Ishikawa (cell line): ENCODE measurements at regions not wholly inside any gene's neighbourhood (a gene's known extent, or its start where the extent isn't known, plus 50 kb on each side); places are given as distances from the start of the nearest gene placed in this dataset.

Source experiments
- CEBPB ChIP-seq: IDR thresholded peaks from 2 replicates; pipeline ENCODE4 v1.6.1; 2012
- CREB1 ChIP-seq: IDR thresholded peaks from 2 replicates; pipeline ENCODE4 v1.6.1; 2012; ENCODE audit warnings: low read depth
- EGR1 ChIP-seq: IDR thresholded peaks from 2 replicates; pipeline ENCODE4 v1.6.1; 2012
- EP300 ChIP-seq: IDR thresholded peaks from 2 replicates; pipeline ENCODE4 v1.6.1; 2012; ENCODE audit warnings: borderline replicate concordance
- FOXM1 ChIP-seq: IDR thresholded peaks from 2 replicates; pipeline ENCODE4 v1.6.1; 2012; ENCODE audit warnings: low read depth, borderline replicate concordance
- NFIC ChIP-seq: IDR thresholded peaks from 2 replicates; pipeline ENCODE4 v1.6.1; 2012
- RAD21 ChIP-seq: IDR thresholded peaks from 2 replicates; pipeline ENCODE4 v1.6.1; 2012; ENCODE audit warnings: low read depth
- TAF1 ChIP-seq: IDR thresholded peaks from 2 replicates; pipeline ENCODE4 v1.6.1; 2012; ENCODE audit warnings: low read depth, mild to moderate bottlenecking
- TCF12 ChIP-seq: IDR thresholded peaks from 2 replicates; pipeline ENCODE4 v1.6.1; 2012; ENCODE audit warnings: low read depth
- TEAD4 ChIP-seq: IDR thresholded peaks from 2 replicates; pipeline ENCODE4 v1.6.1; 2012
- YY1 ChIP-seq: IDR thresholded peaks from 2 replicates; pipeline ENCODE4 v1.6.1; 2012; ENCODE audit warnings: low read depth
- ZBTB7A ChIP-seq: IDR thresholded peaks from 2 replicates; pipeline ENCODE4 v1.6.1; 2012; ENCODE audit warnings: low read depth
- TF ChIP-seq, protein P1 (sequence below): IDR thresholded peaks from 2 replicates; pipeline ENCODE4 v1.6.1; 2012
- TF ChIP-seq, protein P2 (sequence below): IDR thresholded peaks from 2 replicates; pipeline ENCODE4 v1.6.1; 2012
- TF ChIP-seq, protein P3 (sequence below): IDR thresholded peaks from 2 replicates; pipeline ENCODE4 v1.6.1; 2012; ENCODE audit warnings: low read depth, mild to moderate bottlenecking

DNA sequence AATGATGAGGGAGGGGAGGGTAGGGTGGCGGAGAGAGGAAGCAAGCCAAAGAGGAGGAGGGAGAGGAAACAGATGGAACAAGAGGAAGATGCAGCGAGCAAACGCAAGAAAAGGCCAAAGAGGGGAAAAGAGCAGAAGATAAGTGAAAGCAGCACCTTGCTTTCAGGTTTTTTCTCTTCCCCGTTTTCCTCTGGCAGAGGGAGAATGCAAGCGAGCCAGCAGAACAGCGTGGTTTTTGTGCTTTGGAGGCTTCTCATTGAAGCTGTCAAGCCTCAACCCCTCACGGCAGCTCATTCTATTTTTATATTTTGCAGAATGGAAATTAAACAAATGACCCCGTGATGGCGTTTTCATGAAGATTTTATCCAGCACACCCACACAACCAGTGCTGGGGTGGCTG is 67.1 kb upstream of the GRAMD1B start:
- TF ChIP-seq CEBPB (no peak), EGR1 (no peak), EP300 (no peak), NFIC (no peak), RAD21 (no peak), FOXM1 (no peak), TCF12 (no peak), ZBTB7A (no peak), YY1 (no peak), TAF1 (no peak), TEAD4 (no peak), CREB1 (no peak)
- TF ChIP-seq, protein P1, sequence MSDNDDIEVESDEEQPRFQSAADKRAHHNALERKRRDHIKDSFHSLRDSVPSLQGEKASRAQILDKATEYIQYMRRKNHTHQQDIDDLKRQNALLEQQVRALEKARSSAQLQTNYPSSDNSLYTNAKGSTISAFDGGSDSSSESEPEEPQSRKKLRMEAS: no peak
- TF ChIP-seq, protein P2, sequence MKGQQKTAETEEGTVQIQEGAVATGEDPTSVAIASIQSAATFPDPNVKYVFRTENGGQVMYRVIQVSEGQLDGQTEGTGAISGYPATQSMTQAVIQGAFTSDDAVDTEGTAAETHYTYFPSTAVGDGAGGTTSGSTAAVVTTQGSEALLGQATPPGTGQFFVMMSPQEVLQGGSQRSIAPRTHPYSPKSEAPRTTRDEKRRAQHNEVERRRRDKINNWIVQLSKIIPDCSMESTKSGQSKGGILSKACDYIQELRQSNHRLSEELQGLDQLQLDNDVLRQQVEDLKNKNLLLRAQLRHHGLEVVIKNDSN: no peak
- TF ChIP-seq, protein P3, sequence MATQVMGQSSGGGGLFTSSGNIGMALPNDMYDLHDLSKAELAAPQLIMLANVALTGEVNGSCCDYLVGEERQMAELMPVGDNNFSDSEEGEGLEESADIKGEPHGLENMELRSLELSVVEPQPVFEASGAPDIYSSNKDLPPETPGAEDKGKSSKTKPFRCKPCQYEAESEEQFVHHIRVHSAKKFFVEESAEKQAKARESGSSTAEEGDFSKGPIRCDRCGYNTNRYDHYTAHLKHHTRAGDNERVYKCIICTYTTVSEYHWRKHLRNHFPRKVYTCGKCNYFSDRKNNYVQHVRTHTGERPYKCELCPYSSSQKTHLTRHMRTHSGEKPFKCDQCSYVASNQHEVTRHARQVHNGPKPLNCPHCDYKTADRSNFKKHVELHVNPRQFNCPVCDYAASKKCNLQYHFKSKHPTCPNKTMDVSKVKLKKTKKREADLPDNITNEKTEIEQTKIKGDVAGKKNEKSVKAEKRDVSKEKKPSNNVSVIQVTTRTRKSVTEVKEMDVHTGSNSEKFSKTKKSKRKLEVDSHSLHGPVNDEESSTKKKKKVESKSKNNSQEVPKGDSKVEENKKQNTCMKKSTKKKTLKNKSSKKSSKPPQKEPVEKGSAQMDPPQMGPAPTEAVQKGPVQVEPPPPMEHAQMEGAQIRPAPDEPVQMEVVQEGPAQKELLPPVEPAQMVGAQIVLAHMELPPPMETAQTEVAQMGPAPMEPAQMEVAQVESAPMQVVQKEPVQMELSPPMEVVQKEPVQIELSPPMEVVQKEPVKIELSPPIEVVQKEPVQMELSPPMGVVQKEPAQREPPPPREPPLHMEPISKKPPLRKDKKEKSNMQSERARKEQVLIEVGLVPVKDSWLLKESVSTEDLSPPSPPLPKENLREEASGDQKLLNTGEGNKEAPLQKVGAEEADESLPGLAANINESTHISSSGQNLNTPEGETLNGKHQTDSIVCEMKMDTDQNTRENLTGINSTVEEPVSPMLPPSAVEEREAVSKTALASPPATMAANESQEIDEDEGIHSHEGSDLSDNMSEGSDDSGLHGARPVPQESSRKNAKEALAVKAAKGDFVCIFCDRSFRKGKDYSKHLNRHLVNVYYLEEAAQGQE: no peak

DNA sequence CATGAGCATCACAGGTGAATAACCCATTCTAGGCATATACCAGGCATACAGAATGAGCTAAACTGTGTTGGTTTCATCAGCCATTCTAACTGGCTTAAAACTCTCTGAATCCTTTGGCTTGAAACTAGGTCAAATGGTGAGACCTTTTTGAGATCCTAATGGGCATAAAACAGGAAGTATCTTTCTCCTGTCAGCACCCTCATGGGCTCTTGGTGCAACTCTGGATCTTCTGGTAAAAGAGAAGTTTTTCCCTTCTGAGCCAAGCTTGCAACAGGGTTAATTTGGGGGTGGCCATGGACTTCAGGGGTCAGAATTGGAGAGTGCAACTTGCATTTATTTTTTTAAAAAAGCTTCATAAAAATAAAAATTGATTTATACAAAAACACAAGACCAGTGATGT is 67.9 kb upstream of the GRAMD1B start:
- TF ChIP-seq, protein P3: no peak
- TF ChIP-seq EGR1 (no peak), YY1 (no peak), TAF1 (no peak), TEAD4 (no peak), ZBTB7A (no peak), FOXM1 (no peak), CREB1 (no peak), CEBPB (no peak), RAD21 (no peak), EP300 (no peak), NFIC (no peak)

DNA sequence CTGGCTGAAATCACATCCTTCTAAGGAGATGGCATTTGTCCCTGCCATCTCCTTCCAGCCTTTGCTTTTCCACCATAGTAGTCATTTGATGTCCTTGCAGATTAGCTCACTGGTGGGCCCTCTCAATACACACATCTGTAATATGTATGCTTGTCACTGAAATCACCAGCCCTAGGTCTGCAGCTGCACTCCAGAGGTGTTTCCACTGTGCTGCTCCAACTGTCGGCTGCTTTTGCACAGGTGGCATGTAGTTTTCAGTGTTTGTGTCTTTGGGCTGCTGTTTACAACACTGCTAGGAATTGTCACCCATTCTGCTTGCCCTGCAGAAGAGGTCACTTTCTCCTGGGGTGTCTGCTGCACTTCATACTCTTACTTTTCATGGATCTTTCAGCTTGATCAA is 69.0 kb upstream of the GRAMD1B start:
- TF ChIP-seq CREB1 (no peak), EP300 (no peak), RAD21 (no peak), ZBTB7A (no peak), TAF1 (no peak)

DNA sequence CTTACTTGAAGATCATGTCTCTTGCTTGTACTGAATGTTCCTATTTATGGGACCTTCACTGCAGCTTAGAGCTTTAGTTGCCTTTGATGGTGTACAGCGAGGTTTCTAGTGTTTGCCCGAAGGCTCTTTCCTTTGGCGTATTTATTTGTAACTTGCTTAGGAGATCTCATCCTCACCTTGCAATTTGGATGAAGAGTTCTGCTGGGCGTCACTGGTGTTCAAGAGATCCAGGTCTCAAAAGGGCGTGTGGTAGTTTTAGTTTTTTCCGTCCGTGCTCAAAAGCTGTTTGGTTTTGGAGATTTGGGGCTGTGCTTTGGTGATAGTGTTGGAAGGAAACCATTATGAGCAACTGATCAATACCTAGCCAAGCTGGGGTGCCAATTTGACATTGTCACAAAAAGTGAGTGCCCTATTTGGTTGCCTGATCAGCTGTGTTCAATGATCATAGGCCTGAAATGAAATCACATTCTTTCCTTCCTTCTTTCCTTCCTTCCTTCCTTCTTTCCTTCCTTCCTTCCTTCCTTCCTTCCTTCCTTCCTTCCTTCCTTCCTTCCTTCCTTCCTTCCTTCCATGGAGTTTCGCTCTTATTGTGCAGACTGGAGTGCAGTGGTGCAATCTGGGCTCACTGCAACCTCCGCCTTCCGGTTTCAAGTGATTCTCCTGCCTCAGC is 69.7 kb upstream of the GRAMD1B start:
- TF ChIP-seq CREB1 (no peak), YY1 (no peak), EP300 (no peak), TAF1 (no peak), FOXM1 (no peak), CEBPB (no peak), RAD21 (no peak), EGR1 (no peak), TEAD4 (no peak)

DNA sequence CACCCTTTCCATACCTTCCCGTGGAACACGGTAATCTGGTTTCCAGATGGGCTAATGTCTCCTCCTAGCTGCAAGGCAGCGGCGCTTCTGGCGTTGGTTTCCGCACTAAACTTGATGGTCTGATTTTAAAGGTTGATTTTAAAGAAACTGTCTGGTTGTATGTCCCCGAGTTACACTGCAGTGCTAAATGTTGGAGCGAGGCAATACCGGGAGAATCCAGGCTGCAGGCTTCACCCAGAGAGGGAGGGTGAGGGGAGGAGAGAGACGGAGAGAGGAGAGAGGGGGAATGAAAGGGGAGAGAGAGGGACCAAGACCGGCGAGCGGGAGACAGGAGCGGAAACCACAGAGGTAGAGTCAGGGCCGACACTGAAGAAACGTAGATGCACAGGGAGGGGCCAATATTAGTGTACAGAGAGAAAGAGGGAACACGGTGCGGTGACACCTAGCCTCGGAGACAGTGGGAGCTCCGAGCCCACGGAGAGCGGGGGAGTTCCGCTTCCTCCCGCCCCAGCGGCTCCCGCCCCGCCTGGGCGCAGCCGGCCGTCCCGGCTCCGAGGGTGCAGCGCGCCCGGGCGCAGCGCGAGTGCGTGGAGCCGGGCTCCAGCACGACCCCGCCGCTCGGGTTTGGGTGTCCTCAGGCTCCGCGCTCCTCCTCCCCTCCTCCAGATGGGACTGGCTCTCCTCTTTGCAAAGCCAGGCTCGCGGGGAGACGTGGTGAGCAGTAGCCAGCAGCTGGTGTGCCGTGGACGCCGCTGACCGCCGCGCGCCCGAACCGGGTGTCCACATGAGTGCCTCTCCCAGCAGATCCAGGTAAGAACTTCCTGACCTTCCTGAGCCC is 71.9 kb upstream of the GRAMD1B start:
- TF ChIP-seq TCF12 (no peak), CEBPB (no peak), EGR1 (no peak), EP300 (no peak), NFIC (no peak), TAF1 (no peak), RAD21 (no peak), FOXM1 (no peak), CREB1 (no peak), ZBTB7A (no peak), TEAD4 (no peak), YY1 (no peak)
- TF ChIP-seq, protein P2: no peak
- TF ChIP-seq, protein P3: no peak
- TF ChIP-seq, protein P1: no peak
